ENCODE measurements at regions not wholly inside any gene's neighbourhood (a gene's known extent, or its start where the extent isn't known, plus 50 kb on each side); places are given as distances from the start of the nearest gene placed in this dataset.

- TF ChIP-seq CTCF (conservative IDR thresholded peaks at IDR 0.05) (no peak), EZH2 (IDR thresholded peaks at IDR 0.05; ENCODE audit: low read depth) (no peak)
Observed at GRCh38 chr1:188433425-188433824, 1604.7 kb downstream of the PLA2G4A start.

Measured in PC-9 (cell line).